Natural killer cell (primary cell): ENCODE measurements at regions not wholly inside any gene's neighbourhood (a gene's known extent, or its start where the extent isn't known, plus 50 kb on each side); places are given as distances from the start of the nearest gene placed in this dataset.

Experiments
- ATAC-seq, 3 donors: fragments of 150-1000 bp in 2 of 3; fragments of 200-7000 bp in 1 of 3; cut with Tn5 transposase; 1 replicate in 1 of 3; 2 replicates in 2 of 3; pipeline ENCODE4 v1.10.0; 2021; ENCODE audit warnings: mild to moderate bottlenecking in 2 of 3, moderate library complexity in 2 of 3
- DNase-seq, 2 donors: peaks; one replicate each; pipeline versions ENCODE4 v3.0.0 to v3.0.0-alpha.2; 2013 to 2021; ENCODE audit warnings: mixed read lengths in 1 of 2
- H3K27ac ChIP-seq: one replicate; pipeline ENCODE4 v1.5.1; 2013; ENCODE audit warnings: mild to moderate bottlenecking, low read length
- H3K27me3 ChIP-seq: one replicate; pipeline ENCODE4 v1.6.1; 2013; ENCODE audit warnings: low read length; ENCODE audit not compliant: control insufficient read depth, insufficient read depth
- H3K36me3 ChIP-seq: one replicate; pipeline ENCODE4 v1.6.1; 2013; ENCODE audit warnings: low read length; ENCODE audit not compliant: control insufficient read depth, insufficient read depth
- H3K4me1 ChIP-seq: one replicate; pipeline ENCODE4 v1.6.1; 2013; ENCODE audit warnings: low read length; ENCODE audit not compliant: control insufficient read depth, insufficient read depth
- H3K4me3 ChIP-seq: one replicate; pipeline ENCODE4 v1.5.1; 2013; ENCODE audit warnings: low read length
- H3K9me3 ChIP-seq: one replicate; pipeline ENCODE4 v1.6.1; 2013; ENCODE audit warnings: low read length; ENCODE audit not compliant: control insufficient read depth, insufficient read depth
- H3K27ac Mint-ChIP-seq, 2 donors: one replicate each; pipeline ENCODE4 v1.8.0; 2022; ENCODE audit warnings: mild to moderate bottlenecking in 2 of 2, mixed read lengths in 2 of 2, moderate library complexity in 1 of 2
- H3K27me3 Mint-ChIP-seq, 2 donors: one replicate each; pipeline ENCODE4 v1.8.0; 2022; ENCODE audit warnings: low read depth in 2 of 2, mixed read lengths in 2 of 2
- H3K36me3 Mint-ChIP-seq: one replicate; pipeline ENCODE4 v1.8.0; 2022; ENCODE audit warnings: mixed read lengths
- H3K4me1 Mint-ChIP-seq, 2 donors: one replicate each; pipeline ENCODE4 v1.8.0; 2022; ENCODE audit warnings: mixed read lengths in 2 of 2
- H3K4me3 Mint-ChIP-seq: one replicate; pipeline ENCODE4 v1.8.0; 2022; ENCODE audit warnings: mild to moderate bottlenecking, moderate library complexity, mixed read lengths
- H3K9me3 Mint-ChIP-seq, 2 donors: one replicate each; pipeline ENCODE4 v1.8.0; 2022; ENCODE audit warnings: mixed read lengths in 2 of 2
- WGBS: methylation state at CpG from one replicate; pipeline ENCODE4 v1.1.7; 2013; ENCODE audit warnings: missing lambda C conversion rate; ENCODE audit not compliant: insufficient coverage; 5-methylcytosine and 5-hydroxymethylcytosine counted together
- intact Hi-C: fragments of 100-400 bp; cut with micrococcal nuclease; formaldehyde crosslinking; loops from one replicate; pipeline ENCODE4 v1.14.2; 2022
- TF ChIP-seq, protein P1 (sequence below): fragments of 200-600 bp; IDR thresholded peaks from one replicate; pipeline ENCODE4 v1.8.0; 2022; ENCODE audit warnings: antibody characterized with exemption

DNA sequence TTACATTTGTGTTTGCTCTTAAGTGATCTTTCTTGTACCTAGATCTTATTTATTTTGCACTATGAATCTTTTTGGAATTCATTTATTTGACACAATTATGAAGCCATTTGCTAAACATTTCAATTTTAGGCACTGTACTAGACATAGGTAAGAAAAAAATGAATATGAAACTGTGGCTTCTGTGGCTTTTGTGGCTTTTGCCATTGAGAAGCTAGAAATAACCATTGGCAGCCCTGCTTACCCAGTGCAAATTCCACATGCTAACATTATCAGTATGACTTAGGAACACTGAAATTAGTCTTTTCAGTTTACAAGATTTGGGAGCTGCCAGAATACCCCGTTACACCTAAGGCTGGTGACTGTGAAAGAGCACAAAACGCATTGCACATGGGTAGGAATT, 60.1 kb downstream of the FSCB start:
- H3K9me3 ChIP-seq, result peaks cover 8% of the 10 kb centered on the region
- TF ChIP-seq, protein P1, sequence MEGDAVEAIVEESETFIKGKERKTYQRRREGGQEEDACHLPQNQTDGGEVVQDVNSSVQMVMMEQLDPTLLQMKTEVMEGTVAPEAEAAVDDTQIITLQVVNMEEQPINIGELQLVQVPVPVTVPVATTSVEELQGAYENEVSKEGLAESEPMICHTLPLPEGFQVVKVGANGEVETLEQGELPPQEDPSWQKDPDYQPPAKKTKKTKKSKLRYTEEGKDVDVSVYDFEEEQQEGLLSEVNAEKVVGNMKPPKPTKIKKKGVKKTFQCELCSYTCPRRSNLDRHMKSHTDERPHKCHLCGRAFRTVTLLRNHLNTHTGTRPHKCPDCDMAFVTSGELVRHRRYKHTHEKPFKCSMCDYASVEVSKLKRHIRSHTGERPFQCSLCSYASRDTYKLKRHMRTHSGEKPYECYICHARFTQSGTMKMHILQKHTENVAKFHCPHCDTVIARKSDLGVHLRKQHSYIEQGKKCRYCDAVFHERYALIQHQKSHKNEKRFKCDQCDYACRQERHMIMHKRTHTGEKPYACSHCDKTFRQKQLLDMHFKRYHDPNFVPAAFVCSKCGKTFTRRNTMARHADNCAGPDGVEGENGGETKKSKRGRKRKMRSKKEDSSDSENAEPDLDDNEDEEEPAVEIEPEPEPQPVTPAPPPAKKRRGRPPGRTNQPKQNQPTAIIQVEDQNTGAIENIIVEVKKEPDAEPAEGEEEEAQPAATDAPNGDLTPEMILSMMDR, result no peak
- H3K36me3 Mint-ChIP-seq, result no peaks in the 10 kb centered on the region
- no peaks in the 10 kb centered on the region for H3K36me3 ChIP-seq
- WGBS, result 81% methylated on average over 2 of the region's 2 CpGs
- H3K27ac ChIP-seq, result no peak overlapping the region
- intact Hi-C loops, result no loop called here
- no peaks in the 10 kb centered on the region for H3K4me1 ChIP-seq
- no peaks in the 10 kb centered on the region for H3K27me3 Mint-ChIP-seq
- H3K9me3 Mint-ChIP-seq, result peaks cover 12 to 15% of the 10 kb centered on the region in 2 donors
- DNase-seq (no peak), ATAC-seq (no peak)
- H3K4me3 ChIP-seq, result no peak overlapping the region
- H3K4me1 Mint-ChIP-seq, result no peaks in the 10 kb centered on the region
- no peak overlapping the region for H3K27ac Mint-ChIP-seq
- H3K27me3 ChIP-seq, result no peaks in the 10 kb centered on the region
- H3K4me3 Mint-ChIP-seq, result no peak overlapping the region

DNA sequence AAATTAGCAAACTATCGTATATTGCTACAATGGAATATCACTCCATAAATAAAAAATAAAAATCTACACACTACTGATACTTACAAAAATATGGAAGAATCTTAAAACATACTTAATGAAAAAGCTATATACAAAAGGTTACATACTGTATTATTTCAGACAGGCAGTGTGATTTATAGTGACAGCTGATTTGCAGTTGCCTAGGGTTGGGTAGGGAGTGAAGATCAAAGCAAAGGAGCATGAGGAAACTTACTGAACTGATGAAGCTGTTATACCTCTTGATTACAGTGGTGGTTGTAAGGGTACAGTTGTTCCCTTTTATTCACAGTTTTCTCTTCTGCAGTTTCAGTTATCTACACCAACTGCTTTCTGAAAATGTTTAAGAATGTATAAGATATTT, 62.6 kb downstream of the FSCB start:
- Histone ChIP-seq H3K27ac (no peak overlapping the region), H3K36me3 (no peaks in the 10 kb centered on the region), H3K4me3 (no peak overlapping the region), H3K4me1 (no peaks in the 10 kb centered on the region), H3K27me3 (no peaks in the 10 kb centered on the region), H3K9me3 (no peaks in the 10 kb centered on the region)
- H3K27me3 Mint-ChIP-seq, result no peaks in the 10 kb centered on the region
- DNase-seq (no peak), ATAC-seq (no peak)
- no peaks in the 10 kb centered on the region for H3K36me3 Mint-ChIP-seq
- intact Hi-C loops, result no loop called here
- peaks cover 10 to 11% of the 10 kb centered on the region in 2 donors for H3K9me3 Mint-ChIP-seq
- no peaks in the 10 kb centered on the region for H3K4me1 Mint-ChIP-seq
- TF ChIP-seq, protein P1, result no peak
- no peak overlapping the region for H3K4me3 Mint-ChIP-seq
- WGBS, result no CpG with 5 or more reads among the region's 1 CpG
- no peak overlapping the region for H3K27ac Mint-ChIP-seq

DNA sequence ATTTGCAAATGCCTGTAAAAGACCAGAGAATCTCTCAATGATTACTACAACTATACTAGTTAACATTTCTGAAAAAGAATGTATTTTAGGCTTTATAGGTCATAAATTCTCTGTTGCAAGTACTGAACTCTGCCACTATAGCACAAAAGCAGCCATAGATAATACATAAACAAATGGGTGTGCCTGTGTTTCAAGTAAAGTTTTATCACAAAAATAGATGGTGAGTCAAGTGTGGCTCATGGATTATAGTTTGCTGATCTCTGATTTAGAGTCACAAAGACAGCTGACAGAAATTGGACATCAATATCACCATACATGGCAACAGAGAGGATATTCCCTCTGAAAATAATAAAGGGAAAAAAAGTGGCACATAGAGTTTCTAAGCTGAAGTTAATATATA, 68.1 kb downstream of the FSCB start:
- TF ChIP-seq, protein P1, result no peak
- intact Hi-C loops, result no loop called here
- Histone ChIP-seq H3K4me1 (no peaks in the 10 kb centered on the region), H3K27me3 (no peaks in the 10 kb centered on the region), H3K36me3 (no peaks in the 10 kb centered on the region), H3K27ac (no peak overlapping the region), H3K9me3 (no peaks in the 10 kb centered on the region), H3K4me3 (no peak overlapping the region)
- no peaks in the 10 kb centered on the region for H3K27me3 Mint-ChIP-seq
- no peaks in the 10 kb centered on the region for H3K4me1 Mint-ChIP-seq
- DNase-seq (no peak), ATAC-seq (no peak)
- H3K4me3 Mint-ChIP-seq, result no peak overlapping the region
- peaks cover 8 to 10% of the 10 kb centered on the region in 2 donors for H3K9me3 Mint-ChIP-seq
- no peak overlapping the region for H3K27ac Mint-ChIP-seq
- H3K36me3 Mint-ChIP-seq, result no peaks in the 10 kb centered on the region

DNA sequence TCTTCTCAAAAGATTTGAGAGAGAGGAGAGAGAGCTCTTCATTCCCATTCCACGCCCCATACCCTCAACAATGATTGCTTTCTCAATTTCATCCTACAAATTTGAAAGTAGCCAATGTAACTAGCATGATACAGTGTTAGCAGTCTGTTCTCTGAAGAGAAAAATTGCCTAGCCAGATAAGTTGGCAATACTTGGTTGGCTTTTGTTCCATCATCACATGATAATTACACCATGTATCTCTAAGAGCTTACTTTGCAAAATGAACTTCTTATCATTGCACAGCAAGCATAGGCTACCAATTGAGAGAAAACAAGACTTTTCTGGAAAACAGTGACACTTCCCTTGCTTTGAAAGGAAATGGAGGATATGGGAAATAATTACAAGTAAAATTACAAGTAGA, 68.9 kb downstream of the FSCB start:
- H3K27me3 Mint-ChIP-seq, result no peaks in the 10 kb centered on the region
- intact Hi-C loops, result no loop called here
- H3K36me3 Mint-ChIP-seq, result no peaks in the 10 kb centered on the region
- Histone ChIP-seq H3K27ac (no peak overlapping the region), H3K4me3 (no peak overlapping the region), H3K36me3 (no peaks in the 10 kb centered on the region), H3K27me3 (no peaks in the 10 kb centered on the region), H3K9me3 (no peaks in the 10 kb centered on the region), H3K4me1 (no peaks in the 10 kb centered on the region)
- ATAC-seq (no peak), DNase-seq (no peak)
- H3K4me3 Mint-ChIP-seq, result no peak overlapping the region
- H3K9me3 Mint-ChIP-seq, result peaks cover 8 to 10% of the 10 kb centered on the region in 2 donors
- no peaks in the 10 kb centered on the region for H3K4me1 Mint-ChIP-seq
- TF ChIP-seq, protein P1, result no peak
- WGBS, result 17% methylated on average over 1 of the region's 1 CpG
- no peak overlapping the region for H3K27ac Mint-ChIP-seq
